Erythroblast (primary cell): ENCODE measurements at regions not wholly inside any gene's neighbourhood (a gene's known extent, or its start where the extent isn't known, plus 50 kb on each side); places are given as distances from the start of the nearest gene placed in this dataset.
"Not testable (repeated sequence)": the region's sequence is repeated elsewhere in the genome, so short reads cannot be mapped to it uniquely, and the experiment has no call there.

Experiments
- DNase-seq, 2 experiments: peaks; one replicate each; lab custom pipeline; 2025; lab: John Stamatoyannopoulos, UW
- GATA1 ChIP-seq: IDR thresholded peaks from 2 replicates; pipeline ENCODE4 v1.6.1; 2011; ENCODE audit warnings: low read depth, mild to moderate bottlenecking, control low read depth, low read length, moderate library complexity
- POLR2A ChIP-seq: IDR thresholded peaks from 2 replicates; pipeline ENCODE4 v1.6.1; 2011; ENCODE audit warnings: mild to moderate bottlenecking, low read length

DNA sequence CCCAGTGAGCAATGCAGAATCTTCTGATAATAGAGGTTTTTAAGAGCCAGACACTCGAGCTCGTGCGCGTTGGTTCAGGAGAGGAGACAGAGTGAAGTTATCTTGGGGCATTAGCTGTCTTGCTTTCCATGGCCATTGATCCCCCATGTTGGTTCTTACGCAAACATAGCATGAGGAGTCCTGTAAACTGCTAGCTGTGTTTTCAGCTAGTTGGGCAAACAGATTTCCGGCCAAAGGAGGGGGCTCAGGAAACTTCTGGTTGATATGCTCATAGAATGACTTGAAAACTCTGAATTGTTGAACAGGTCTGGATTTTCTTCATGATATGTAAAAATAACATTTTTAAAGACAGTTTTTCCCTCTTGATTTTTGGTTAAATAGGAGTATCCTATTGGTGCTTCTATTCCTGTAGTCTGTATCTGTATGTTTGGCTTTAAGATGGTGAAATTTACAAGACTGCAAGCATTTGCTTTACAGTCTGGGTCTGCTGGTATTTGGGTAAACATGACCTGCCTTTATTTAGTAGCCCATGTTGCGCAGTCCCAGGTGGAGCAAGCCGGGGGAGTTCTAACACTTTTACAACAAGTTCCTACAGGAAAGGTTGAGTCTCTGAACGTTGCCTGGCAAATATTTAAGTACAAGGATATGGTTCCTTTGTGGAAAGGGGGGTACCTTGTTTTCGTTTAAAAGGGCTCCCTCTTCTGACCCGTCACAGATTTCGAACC lies 218.4 kb upstream of the KCND2 start:
- TF ChIP-seq GATA1 (no peak), POLR2A (no peak)

DNA sequence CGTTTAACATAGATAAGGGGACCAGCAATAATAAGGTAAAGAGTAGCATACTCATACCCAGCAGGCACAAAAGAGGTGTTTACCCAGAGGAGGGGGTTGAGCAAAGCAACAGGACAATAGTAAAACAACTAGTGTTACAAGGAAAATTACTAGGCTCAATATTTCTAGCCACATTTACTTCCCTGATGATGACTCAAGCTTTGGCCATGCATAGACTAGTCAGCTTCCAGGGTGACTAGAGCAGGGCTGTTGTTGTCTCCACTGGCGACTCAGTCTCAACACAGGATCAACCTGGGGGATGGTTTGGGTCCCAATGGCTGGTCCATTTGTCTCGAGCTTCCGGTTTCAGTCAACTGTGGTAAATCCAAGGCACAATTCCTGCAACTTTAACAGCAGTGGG lies 217.7 kb upstream of the KCND2 start:
- TF ChIP-seq POLR2A, result no peak
- TF ChIP-seq GATA1, result no peak
- no peak for DNase-seq

More for the DNA sequence above, 218.4 kb upstream of the KCND2 start:
- DNase-seq, result no peak

DNA sequence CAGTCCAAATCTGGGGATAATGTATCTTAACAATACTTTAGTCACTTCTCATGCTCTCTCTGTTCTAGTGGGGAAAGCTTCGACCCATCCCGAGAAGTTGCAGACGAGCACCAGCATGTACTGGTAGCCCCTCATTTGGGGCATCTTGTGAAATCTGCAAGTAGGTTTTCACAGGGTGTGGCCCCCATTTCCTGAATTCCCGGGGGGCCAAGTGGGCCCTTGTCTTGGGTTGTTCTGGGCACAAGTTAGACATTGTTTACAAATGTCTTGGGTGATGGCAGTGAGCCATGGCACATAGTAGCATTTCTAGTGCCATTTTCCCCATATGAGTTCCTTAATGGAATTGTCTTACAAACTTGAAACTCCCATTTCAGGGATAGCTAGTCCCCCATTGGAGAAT lies 216.7 kb upstream of the KCND2 start:
- TF ChIP-seq GATA1, result no peak
- no peak for TF ChIP-seq POLR2A

DNA sequence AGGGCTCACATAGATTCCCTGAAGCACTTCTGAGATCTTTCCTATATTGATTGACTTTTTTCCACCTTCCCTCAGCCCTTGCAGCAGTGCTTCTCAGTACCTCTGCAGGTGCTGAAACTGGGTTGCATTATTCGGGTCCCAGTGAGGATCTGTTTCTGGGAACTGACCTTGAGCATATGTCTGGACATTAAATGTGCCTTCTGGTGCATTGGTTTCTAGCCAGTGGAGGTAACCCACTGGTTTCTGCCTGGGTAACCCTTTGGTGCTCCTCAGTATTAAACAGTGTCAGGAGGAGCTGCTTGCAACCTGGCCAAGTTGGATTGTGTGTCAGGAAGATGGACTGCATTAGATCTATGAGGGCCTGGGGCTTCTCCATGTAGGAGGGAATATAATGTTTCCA lies 213.3 kb upstream of the KCND2 start:
- DNase-seq, result no peak
- no peak for TF ChIP-seq POLR2A
- no peak for TF ChIP-seq GATA1

More for the DNA sequence above, 216.7 kb upstream of the KCND2 start:
- DNase-seq, result no peak

DNA sequence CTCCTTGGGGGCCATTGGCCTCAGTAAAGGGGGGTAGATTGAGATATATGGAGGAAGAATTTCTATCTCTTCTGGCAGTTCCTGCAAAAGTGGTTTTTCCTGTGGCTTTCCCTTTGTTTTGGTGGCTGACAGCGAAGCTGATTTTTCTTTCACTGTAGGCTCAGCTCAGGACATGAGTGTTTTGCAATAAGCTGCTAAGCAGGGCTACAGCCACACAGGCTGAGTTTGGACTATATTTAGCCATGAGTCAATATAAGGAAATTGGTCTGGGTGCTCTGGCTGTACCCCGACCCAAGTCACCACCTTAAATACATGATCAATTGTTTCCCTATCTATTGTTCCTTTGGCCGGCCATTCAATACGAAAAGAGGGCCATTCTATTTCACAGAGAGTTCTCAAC lies 212.7 kb upstream of the KCND2 start:
- no peak for DNase-seq
- TF ChIP-seq GATA1 (no peak), POLR2A (no peak)

DNA sequence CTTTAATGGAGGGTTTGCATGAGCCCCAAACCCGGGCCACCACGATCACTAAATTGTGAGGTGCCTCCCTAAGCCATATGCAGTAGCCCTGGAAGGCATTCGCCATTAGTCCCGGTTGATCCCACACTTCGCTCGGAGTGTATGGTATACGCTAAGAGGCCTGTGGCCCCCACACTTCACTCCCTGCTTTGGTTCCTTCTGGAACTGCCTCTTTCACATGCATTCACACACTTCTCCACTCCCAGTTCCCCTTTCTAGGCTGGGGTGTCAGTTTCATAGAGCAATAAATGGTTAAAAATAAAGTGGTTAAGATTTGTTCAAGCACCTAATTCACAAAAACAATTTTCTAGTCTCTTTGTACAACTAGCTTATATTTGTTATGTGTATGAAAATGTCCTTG lies 212.1 kb upstream of the KCND2 start:
- DNase-seq, result no peak
- TF ChIP-seq GATA1 (no peak), POLR2A (no peak)

DNA sequence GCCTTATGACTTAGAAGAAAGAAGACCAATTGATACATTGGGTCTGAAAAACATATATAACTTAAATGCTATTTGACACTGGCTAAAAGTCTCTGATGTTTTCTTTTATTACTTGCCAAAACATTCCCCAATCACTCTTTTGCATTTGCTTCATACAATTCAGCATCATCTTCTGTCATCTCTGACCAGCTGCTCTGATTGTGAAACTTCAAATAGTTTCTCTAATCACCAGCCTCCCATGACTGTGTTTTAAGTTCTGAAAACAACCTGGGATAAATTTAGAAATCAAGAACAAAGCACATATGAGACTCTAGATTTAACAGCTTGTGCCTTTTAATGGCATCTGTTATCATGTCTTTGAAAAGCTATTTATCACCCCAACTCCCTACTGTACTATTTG lies 208.4 kb upstream of the KCND2 start:
- no peak for DNase-seq
- TF ChIP-seq GATA1 (no peak), POLR2A (no peak)

DNA sequence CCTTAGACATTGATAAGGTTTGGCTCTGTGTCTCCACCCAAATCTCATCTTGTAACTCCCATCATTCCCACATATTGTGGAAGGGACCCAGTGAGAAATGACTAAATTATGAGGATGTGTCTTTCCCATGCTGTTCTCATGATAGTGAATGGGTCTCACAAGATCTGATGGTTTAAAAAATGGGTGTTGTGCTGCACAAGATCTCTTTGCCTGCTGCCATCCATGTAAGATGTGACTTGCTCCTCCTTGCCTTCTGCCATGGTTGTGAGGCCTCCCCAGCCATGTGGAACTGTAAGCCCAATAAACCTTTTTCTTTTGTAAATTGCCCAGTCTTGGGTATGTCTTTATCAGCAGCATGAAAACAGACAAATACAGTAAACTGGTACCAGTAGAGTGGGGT lies 206.1 kb upstream of the KCND2 start:
- not testable (repeated sequence) for DNase-seq

DNA sequence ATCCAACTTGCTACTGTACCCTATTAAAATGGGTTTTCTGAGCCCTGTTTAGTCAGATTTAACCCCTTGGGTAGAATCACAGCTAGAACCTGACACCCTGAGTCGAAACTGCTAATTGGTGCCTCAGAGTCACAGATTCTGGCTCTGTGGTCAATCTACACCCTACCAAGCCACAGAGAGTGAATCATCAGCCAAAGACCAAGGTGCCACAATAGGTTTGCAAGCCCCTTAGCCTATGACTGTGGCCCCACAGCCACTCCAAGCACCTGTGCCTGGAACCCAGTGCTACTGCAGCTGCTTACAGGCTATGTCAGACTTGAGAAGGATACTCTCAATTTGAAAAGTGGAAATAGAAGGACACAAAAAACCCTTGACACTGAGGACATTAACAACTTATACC lies 202.8 kb upstream of the KCND2 start:
- DNase-seq, result no peak
- no peak for TF ChIP-seq POLR2A
- TF ChIP-seq GATA1, result no peak

DNA sequence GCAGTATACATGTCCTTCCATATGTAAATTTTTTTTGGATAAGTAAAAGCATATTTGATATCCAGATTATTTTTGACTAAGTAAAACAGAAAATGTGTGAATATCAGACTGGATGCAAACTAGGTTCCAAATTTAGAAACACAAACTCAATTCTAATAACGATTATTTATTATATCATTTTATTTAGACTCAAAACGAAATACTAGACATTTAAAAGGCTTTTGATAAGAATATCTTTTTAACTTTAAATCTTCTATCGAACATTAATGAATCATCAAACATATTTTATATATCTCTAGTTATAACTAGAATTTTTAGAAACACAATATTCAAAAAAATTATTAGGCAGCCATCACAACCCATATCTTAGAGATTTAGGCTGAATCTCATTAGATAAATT lies 195.2 kb upstream of the KCND2 start:
- no peak for DNase-seq

DNA sequence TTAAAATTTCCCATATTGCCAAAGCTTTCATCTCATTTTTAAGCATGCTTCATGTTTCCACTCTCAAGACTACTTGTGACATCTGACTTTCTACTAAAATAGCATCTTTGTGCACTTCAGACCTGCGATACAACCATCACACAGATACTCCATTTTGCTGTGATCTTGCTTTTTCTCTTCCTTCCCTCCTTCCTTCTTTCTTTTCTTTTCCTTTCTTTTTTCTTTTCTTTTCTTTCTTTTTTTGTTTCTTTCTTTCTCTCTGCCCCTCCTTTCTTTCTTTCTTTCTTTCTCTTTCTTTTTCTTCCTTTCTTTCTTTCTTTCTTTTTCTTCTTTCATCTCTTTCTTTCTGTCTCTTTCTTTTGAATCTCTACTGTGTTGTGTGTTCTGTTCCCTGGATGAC lies 194.0 kb upstream of the KCND2 start:
- no peak for TF ChIP-seq POLR2A
- no peak for TF ChIP-seq GATA1

More for the DNA sequence above, 195.2 kb upstream of the KCND2 start:
- no peak for TF ChIP-seq GATA1

DNA sequence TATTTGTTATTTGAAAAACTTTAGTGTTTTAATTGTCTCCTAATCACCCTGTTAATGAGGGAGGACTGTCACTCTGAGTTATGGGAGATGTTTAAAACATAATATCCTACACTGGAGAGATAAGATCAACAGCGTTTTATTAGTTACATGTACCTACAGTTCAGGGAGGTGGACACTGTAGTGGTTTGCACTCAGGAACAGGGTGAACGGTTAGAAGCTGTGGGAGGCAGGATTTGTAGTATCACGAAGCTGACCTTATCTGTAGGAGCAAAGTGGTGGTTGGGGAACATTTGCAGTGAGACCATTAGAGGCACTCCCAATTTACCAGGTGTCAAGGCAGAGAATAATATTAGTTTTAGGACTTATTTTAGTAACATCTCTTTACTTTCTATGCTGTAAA lies 193.3 kb upstream of the KCND2 start:
- no peak for DNase-seq
- TF ChIP-seq POLR2A (no peak), GATA1 (no peak)

More for the DNA sequence above, 194.0 kb upstream of the KCND2 start:
- no peak for DNase-seq

DNA sequence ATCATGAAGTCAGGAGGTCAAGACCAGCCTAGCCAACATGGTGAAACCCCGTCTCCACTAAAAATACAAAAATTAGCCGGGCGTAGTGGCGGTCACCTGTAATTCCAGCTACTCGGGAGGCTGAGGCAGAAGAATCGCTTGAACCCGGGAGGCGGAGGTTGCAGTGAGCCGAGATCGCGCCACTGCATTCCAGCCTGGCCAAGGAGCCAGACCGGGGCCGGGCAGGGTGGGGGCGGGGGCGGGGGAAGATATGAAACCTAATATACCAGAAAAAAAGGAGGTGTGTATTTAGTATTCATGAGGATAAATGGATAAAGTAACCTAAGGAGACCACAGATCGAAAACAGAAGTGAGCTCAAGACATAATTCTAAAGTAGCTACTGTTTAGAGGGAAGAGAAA lies 186.5 kb upstream of the KCND2 start:
- not testable (repeated sequence) for DNase-seq

DNA sequence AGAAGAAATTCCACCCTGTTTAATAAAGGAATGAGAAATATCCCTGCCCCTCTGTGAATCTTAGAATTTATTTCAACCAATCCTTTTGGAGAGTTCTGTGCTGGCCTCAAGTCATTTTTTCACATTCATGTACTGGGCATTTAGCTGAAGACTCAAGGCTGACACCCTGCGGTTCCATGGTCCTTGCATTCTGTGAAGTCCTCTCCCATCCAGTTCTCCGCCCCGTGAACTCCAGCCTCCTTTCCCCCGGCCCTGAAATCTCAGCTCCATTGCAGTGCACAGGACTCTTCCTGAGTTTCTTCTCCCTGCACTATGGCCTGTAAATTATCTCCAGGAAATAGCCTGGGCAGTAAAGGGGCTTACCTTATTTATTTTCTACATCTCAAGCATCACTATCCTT lies 183.0 kb upstream of the KCND2 start:
- TF ChIP-seq GATA1 (no peak), POLR2A (no peak)
- no peak for DNase-seq

DNA sequence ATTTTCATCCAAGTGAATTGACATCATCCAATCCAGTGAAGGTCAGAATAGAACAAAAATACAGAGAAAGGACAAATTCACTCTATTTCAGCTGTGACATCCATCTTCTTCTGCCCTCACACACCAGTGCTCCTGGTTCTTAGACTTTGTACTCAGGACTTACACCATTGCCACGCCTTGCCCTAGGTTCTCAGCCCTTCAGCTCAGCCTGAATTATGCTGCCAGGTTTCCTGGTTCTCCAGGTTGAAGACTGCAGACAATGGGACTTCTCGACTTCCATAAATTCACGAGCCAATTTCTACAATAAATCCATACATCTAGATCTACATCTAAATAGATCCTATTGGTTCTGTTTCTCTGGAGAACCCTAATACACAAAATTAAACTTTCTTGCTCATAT lies 181.2 kb upstream of the KCND2 start:
- no peak for DNase-seq
- TF ChIP-seq GATA1, result no peak
- no peak for TF ChIP-seq POLR2A
